Left lobe of liver (tissue), 2 donors: ENCODE measurements at regions not wholly inside any gene's neighbourhood (a gene's known extent, or its start where the extent isn't known, plus 50 kb on each side); places are given as distances from the start of the nearest gene placed in this dataset.

Experiments
- ATAC-seq: fragments of 200-7000 bp; cut with Tn5 transposase; one replicate; pipeline ENCODE4 v1.9.1; 2020; ENCODE audit warnings: mild to moderate bottlenecking, moderate library complexity
- DNase-seq: peaks from one replicate; pipeline ENCODE4 v3.0.0-alpha.2; 2020; ENCODE audit warnings: low spot score
- donor health status: DM: no; HTN: no; CAD: no; lungs with moderate emphysema.
- donor health status: DM: no; HTN: yes; CAD: no.

- ATAC-seq (no peak), DNase-seq (no peak)
Measured at GRCh38 chr4:95672811-95673210, 124.0 kb upstream of the UNC5C start.

- ATAC-seq: no peak
- no peak for DNase-seq
Measured at GRCh38 chr4:95660719-95661118, 111.9 kb upstream of the UNC5C start.

- ATAC-seq: no peak
Measured at GRCh38 chr4:95651891-95652290, 103.1 kb upstream of the UNC5C start.

GRCh38 chr4:95644417-95644816 is 95.6 kb upstream of the UNC5C start:
- DNase-seq: no peak
- no peak for ATAC-seq

More at GRCh38 chr4:95651891-95652290, 103.1 kb upstream of the UNC5C start:
- no peak for DNase-seq

GRCh38 chr4:95643627-95644026 is 94.9 kb upstream of the UNC5C start:
- ATAC-seq: no peak
- no peak for DNase-seq

- no peak for ATAC-seq
- DNase-seq: no peak
Measured at GRCh38 chr4:95641571-95641970, 92.8 kb upstream of the UNC5C start.

- no peak for DNase-seq
Measured at GRCh38 chr4:95640311-95640710, 91.5 kb upstream of the UNC5C start.

GRCh38 chr4:95638920-95639501 is 90.2 kb upstream of the UNC5C start:
- ATAC-seq: peak; percentile 33

More at GRCh38 chr4:95640311-95640710, 91.5 kb upstream of the UNC5C start:
- no peak for ATAC-seq

GRCh38 chr4:95637043-95637600 is 88.3 kb upstream of the UNC5C start:
- ATAC-seq (no peak), DNase-seq (no peak)

More at GRCh38 chr4:95638920-95639501, 90.2 kb upstream of the UNC5C start:
- no peak for DNase-seq

GRCh38 chr4:95636061-95636460 is 87.3 kb upstream of the UNC5C start:
- DNase-seq (no peak), ATAC-seq (no peak)

GRCh38 chr4:95627709-95628108 is 78.9 kb upstream of the UNC5C start:
- ATAC-seq (no peak), DNase-seq (no peak)

GRCh38 chr4:95627024-95627605 is 78.3 kb upstream of the UNC5C start:
- no peak for DNase-seq
- no peak for ATAC-seq

GRCh38 chr4:95625020-95625419 is 76.2 kb upstream of the UNC5C start:
- ATAC-seq: no peak
- DNase-seq: no peak

GRCh38 chr4:95619525-95620443 is 71.0 kb upstream of the UNC5C start:
- DNase-seq: no peak

GRCh38 chr4:95614684-95615205 is 66.0 kb upstream of the UNC5C start:
- DNase-seq (no peak), ATAC-seq (no peak)

More at GRCh38 chr4:95619525-95620443, 71.0 kb upstream of the UNC5C start:
- ATAC-seq: no peak

GRCh38 chr4:95610061-95610569 is 61.3 kb upstream of the UNC5C start:
- ATAC-seq (no peak), DNase-seq (no peak)

GRCh38 chr4:95606739-95607138 is 58.0 kb upstream of the UNC5C start:
- DNase-seq: no peak

GRCh38 chr4:95603393-95603792 is 54.6 kb upstream of the UNC5C start:
- ATAC-seq: no peak

More at GRCh38 chr4:95606739-95607138, 58.0 kb upstream of the UNC5C start:
- no peak for ATAC-seq

GRCh38 chr4:95602872-95603271 is 54.1 kb upstream of the UNC5C start:
- DNase-seq (no peak), ATAC-seq (no peak)

More at GRCh38 chr4:95603393-95603792, 54.6 kb upstream of the UNC5C start:
- no peak for DNase-seq

- ATAC-seq (no peak), DNase-seq (no peak)
Measured at GRCh38 chr4:95601356-95601755, 52.6 kb upstream of the UNC5C start.
